Endothelial cell of umbilical vein (primary cell): ENCODE measurements at regions not wholly inside any gene's neighbourhood (a gene's known extent, or its start where the extent isn't known, plus 50 kb on each side); places are given as distances from the start of the nearest gene placed in this dataset.
"Not testable (repeated sequence)": the region's sequence is repeated elsewhere in the genome, so short reads cannot be mapped to it uniquely, and the experiment has no call there.

Experiments
- BruUV-seq: library from RNA; stranded (reverse); fragments of 400-500 nt; replicated peaks from 2 replicates; lab custom pipeline; 2021; lab: Mats Ljungman, UMichigan
- CTCF ChIA-PET: fragments of 300-600, 350-600 bp; sonication (Branson Sonifier 250); formaldehyde crosslinking; loops from one replicate; lab custom pipeline; 2021; ENCODE audit warnings: antibody characterized with exemption, inconsistent platforms; lab: Charles Lee
- POLR2A ChIA-PET: fragments of 300-600, 350-600 bp; sonication (Branson Sonifier 250); formaldehyde crosslinking; loops from one replicate; lab custom pipeline; 2021; ENCODE audit warnings: antibody characterized with exemption, inconsistent platforms; lab: Charles Lee
- DNase-seq: peaks from one replicate; pipeline ENCODE4 v3.0.0-alpha.2; 2011; ENCODE audit warnings: low read depth, low spot score
- FAIRE-seq: peaks from 2 replicates; lab custom pipeline; 2011; peaks lifted over from hg19 to GRCh38; lab: Jason Lieb, UNC
- H2AFZ ChIP-seq: 2 replicates; pipeline ENCODE4 v1.6.0; 2012; ENCODE audit warnings: low read depth, low read length, control low read depth, inconsistent platforms
- H3K27ac ChIP-seq: 2 replicates; pipeline ENCODE4 v1.5.1; 2011; ENCODE audit warnings: low read depth, mild to moderate bottlenecking, control low read depth, low read length, moderate library complexity; ENCODE audit not compliant: insufficient read depth
- H3K27me3 ChIP-seq, 2 experiments: 2 replicates each; pipeline versions ENCODE4 v1.6.0 to v1.6.1; 2011; ENCODE audit warnings: low read length in 2 of 2, mixed read lengths in 1 of 2; ENCODE audit not compliant: control insufficient read depth in 2 of 2, insufficient read depth in 2 of 2
- H3K36me3 ChIP-seq, 2 experiments: 2 replicates in 1 of 2; 3 replicates in 1 of 2; pipeline ENCODE4 v1.5.1; 2011; ENCODE audit warnings: low read length in 2 of 2, mild to moderate bottlenecking in 1 of 2, moderate library complexity in 1 of 2; ENCODE audit not compliant: control insufficient read depth in 2 of 2, insufficient read depth in 2 of 2; ENCODE audit errors: extremely low read depth in 1 of 2
- H3K4me1 ChIP-seq: 3 replicates; pipeline ENCODE4 v1.5.1; 2011; ENCODE audit warnings: mild to moderate bottlenecking, low read length; ENCODE audit not compliant: control insufficient read depth, insufficient read depth; ENCODE audit errors: extremely low read depth
- H3K4me2 ChIP-seq: 2 replicates; pipeline ENCODE4 v1.6.1; 2011; ENCODE audit warnings: low read length, control low read depth, mixed read lengths; ENCODE audit not compliant: insufficient read depth
- H3K4me3 ChIP-seq, 3 experiments: fragments of 200-600 bp in 1 of 3; sonication (generic), shearing (Covaris generic) in 1 of 3; replicated peaks in 1 of 3; 2 replicates each; pipeline ENCODE4 v1.5.1; 2011 to 2016; ENCODE audit warnings: control low read depth in 3 of 3, low read length in 3 of 3, mild to moderate bottlenecking in 2 of 3, inconsistent platforms in 1 of 3, low read depth in 1 of 3, moderate library complexity in 1 of 3; ENCODE audit not compliant: insufficient read depth in 1 of 3
- H3K79me2 ChIP-seq: 2 replicates; pipeline ENCODE4 v1.6.0; 2012; ENCODE audit warnings: low read length, inconsistent platforms; ENCODE audit not compliant: control insufficient read depth, insufficient read depth
- H3K9ac ChIP-seq: replicated peaks from 2 replicates; pipeline ENCODE3; 2011; ENCODE audit warnings: low read length, control low read depth; ENCODE audit not compliant: insufficient read depth; ENCODE audit errors: extremely low read depth
- H3K9me1 ChIP-seq: replicated peaks from 3 replicates; pipeline ENCODE4 v1.6.0; 2011; ENCODE audit warnings: mild to moderate bottlenecking, low read length; ENCODE audit not compliant: control insufficient read depth, insufficient read depth; ENCODE audit errors: extremely low read depth
- H3K9me3 ChIP-seq: replicated peaks from 2 replicates; pipeline ENCODE4 v1.5.1; 2012; ENCODE audit warnings: low read length, inconsistent platforms; ENCODE audit not compliant: control insufficient read depth, insufficient read depth
- H4K20me1 ChIP-seq: replicated peaks from 2 replicates; pipeline ENCODE3; 2011; ENCODE audit warnings: mild to moderate bottlenecking, low read length; ENCODE audit not compliant: control insufficient read depth, insufficient read depth; ENCODE audit errors: extremely low read depth
- dilution Hi-C: fragments of 300-500 bp; cut with MboI; formaldehyde crosslinking; loops from one replicate; pipeline ENCODE4 v1.15.0; 2019; ENCODE audit warnings: low sequenced_read_pairs; ENCODE audit not compliant: extremely low pct_ligation_motif_present
- intact Hi-C: fragments of 100-400 bp; cut with micrococcal nuclease; formaldehyde crosslinking; loops from one replicate; pipeline ENCODE4 v1.10.0; 2022

DNA sequence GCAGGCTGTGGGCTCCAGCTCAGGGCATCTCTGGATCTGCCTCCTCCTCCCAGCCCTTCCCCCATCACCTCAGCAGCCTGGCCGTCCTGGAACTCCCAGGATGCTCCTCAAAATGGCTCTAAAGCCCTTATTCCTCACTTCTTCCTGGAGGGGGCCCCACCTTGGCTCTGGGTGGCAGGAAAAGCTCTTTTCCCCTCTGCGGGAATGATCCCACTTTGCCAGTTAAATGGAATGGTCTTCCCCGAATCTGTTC is 79.1 kb upstream of the GOLGA6L4 start:
- H3K9ac ChIP-seq, H3K27me3 ChIP-seq, H3K4me1 ChIP-seq, H3K9me3 ChIP-seq, FAIRE-seq, H3K9me1 ChIP-seq, DNase-seq, intact Hi-C loops, H3K4me3 ChIP-seq, POLR2A ChIA-PET, H3K27ac ChIP-seq, dilution Hi-C loops, H3K4me2 ChIP-seq, H4K20me1 ChIP-seq, CTCF ChIA-PET, H2AFZ ChIP-seq, H3K36me3 ChIP-seq, H3K79me2 ChIP-seq, BruUV-seq: not testable (repeated sequence)

DNA sequence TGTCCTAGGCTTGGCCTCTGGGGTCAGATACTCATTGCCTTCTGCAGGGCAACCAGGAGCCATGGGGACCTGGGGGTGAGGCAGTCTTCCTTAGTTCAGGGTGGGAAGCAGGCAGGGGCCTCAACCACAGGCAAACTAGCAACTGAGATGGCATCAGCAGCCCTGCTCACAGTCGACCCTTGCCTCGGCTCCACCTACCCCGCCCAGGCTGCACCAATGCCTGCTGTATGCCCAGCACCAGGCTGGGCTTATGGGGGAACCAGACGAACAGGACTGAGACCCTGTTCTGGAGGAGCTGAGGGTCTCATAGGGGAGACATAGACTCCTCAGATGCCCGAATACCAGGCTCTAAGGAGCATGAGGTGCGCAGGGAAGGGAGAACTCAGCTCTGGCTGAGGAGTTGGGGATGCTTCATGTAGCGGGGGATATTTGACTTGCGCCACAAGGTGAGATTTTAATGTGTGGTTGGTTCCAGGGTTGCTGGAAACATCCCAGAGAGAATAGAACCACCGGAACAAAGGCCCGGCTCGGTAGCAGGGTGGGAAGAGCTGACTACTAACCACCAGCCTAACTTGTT is 78.4 kb upstream of the GOLGA6L4 start:
- H3K79me2 ChIP-seq, FAIRE-seq, intact Hi-C loops, BruUV-seq, dilution Hi-C loops, H4K20me1 ChIP-seq, DNase-seq, H3K9ac ChIP-seq, H3K9me3 ChIP-seq, H3K27ac ChIP-seq, H2AFZ ChIP-seq, H3K9me1 ChIP-seq, H3K36me3 ChIP-seq, H3K4me2 ChIP-seq, CTCF ChIA-PET, H3K4me1 ChIP-seq, POLR2A ChIA-PET, H3K27me3 ChIP-seq, H3K4me3 ChIP-seq: not testable (repeated sequence)

DNA sequence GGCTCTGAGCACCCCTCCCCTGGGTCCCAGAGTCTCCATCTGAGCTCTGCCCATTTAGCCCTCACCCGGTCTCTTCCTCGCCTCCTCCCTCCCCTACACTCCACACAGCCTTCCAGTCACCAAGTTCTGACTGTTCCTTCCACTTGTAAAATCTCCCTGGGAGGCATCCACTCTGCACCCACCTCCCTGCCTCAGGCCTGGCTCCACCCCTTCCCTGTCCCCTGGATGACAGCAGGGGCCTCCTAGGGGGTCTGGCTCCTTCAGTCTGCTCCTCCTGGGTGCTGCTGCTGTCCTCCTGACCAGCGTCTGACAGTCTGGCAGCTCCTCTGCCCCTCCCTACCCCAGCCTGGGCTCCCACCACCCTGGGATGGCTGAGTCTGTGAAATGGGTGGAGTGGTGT is 77.7 kb upstream of the GOLGA6L4 start:
- H3K27me3 ChIP-seq, H4K20me1 ChIP-seq, DNase-seq, H3K4me1 ChIP-seq, dilution Hi-C loops, H3K4me2 ChIP-seq, FAIRE-seq, H2AFZ ChIP-seq, H3K36me3 ChIP-seq, BruUV-seq, H3K9me3 ChIP-seq, intact Hi-C loops, POLR2A ChIA-PET, H3K27ac ChIP-seq, H3K4me3 ChIP-seq, H3K79me2 ChIP-seq, H3K9ac ChIP-seq, CTCF ChIA-PET, H3K9me1 ChIP-seq: not testable (repeated sequence)

DNA sequence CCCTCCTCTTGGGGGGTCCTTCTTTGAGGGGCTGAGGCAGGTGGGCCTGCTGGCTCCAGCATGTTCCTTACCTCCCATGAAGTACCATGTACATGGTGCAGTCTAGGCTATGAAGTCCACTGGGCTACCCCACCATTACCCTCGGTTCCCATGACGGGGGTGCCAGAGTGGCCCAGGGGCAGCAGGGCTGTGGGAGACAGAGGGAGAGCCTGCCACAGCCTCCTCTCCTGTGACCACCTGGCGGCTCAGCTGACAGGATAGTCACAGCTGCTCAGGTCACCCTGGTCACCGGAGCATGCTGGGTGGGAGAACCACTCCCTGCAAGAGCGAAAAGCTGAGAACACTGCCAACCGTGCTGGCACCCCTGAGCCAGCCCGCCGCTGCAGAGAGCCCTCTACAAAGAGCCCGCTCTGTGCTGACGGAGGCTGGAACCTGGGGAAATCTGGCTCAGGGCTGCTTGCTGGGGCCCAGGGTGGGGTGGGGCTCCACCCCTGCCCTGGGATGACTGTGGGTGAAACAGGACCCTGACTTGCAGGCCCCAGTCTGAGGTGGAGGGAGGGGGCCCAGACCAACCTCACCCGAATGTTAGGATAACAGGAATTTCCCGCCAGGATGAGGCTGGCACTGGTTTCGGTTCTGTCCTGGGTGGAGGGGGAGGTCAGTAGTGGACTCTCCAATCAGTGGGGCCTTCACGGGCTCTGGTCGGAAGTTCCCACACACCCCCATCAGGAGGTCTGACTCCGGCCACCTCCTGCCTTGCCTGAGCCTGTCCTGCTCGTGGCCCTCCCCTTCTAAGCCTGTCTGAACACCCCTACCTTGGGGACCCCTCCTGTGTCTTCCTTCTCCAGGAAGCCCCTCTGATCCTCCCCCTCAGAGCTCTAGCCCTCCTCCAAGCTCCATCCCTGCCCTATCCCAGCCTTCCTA is 76.0 kb upstream of the GOLGA6L4 start:
- H3K4me3 ChIP-seq, H2AFZ ChIP-seq, H3K36me3 ChIP-seq, intact Hi-C loops, H3K9me3 ChIP-seq, DNase-seq, POLR2A ChIA-PET, H3K4me2 ChIP-seq, FAIRE-seq, CTCF ChIA-PET, H3K27ac ChIP-seq, H3K9me1 ChIP-seq, dilution Hi-C loops, H3K27me3 ChIP-seq, H3K9ac ChIP-seq, BruUV-seq, H4K20me1 ChIP-seq, H3K79me2 ChIP-seq, H3K4me1 ChIP-seq: not testable (repeated sequence)
